Loucy (cell line): ENCODE measurements at regions not wholly inside any gene's neighbourhood (a gene's known extent, or its start where the extent isn't known, plus 50 kb on each side); places are given as distances from the start of the nearest gene placed in this dataset.
"Not testable (repeated sequence)": the region's sequence is repeated elsewhere in the genome, so short reads cannot be mapped to it uniquely, and the experiment has no call there.

Experiments
- H2AFZ ChIP-seq: fragments of 200-600 bp; sonication (generic); 2 replicates; pipeline ENCODE4 v1.6.0; 2016; ENCODE audit warnings: antibody characterized with exemption, mild to moderate bottlenecking, low read length, moderate library complexity
- H3F3A ChIP-seq: fragments of 200-600 bp; 2 replicates; pipeline ENCODE4 v1.6.0; 2016; ENCODE audit warnings: antibody characterized with exemption, low read depth, mild to moderate bottlenecking
- H3K27me3 ChIP-seq: fragments of 200-600 bp; sonication (generic); 2 replicates; pipeline ENCODE4 v1.6.1; 2014; ENCODE audit warnings: low read length, mild to moderate bottlenecking; ENCODE audit not compliant: insufficient read depth, poor library complexity, severe bottlenecking
- H3K36me3 ChIP-seq: fragments of 200-600 bp; sonication (generic); 2 replicates; pipeline ENCODE4 v1.6.1; 2016; ENCODE audit warnings: low read length; ENCODE audit not compliant: insufficient read depth
- H3K4me1 ChIP-seq: fragments of 200-600 bp; sonication (generic); 2 replicates; pipeline ENCODE4 v1.5.1; 2014; ENCODE audit warnings: low read length, mild to moderate bottlenecking; ENCODE audit not compliant: insufficient read depth, poor library complexity, severe bottlenecking
- H3K4me2 ChIP-seq: fragments of 200-600 bp; sonication (generic); 2 replicates; pipeline ENCODE4 v1.6.0; 2014; ENCODE audit warnings: antibody characterized with exemption, low read length, low read depth, mild to moderate bottlenecking; ENCODE audit not compliant: poor library complexity, severe bottlenecking
- H3K4me3 ChIP-seq: fragments of 200-600 bp; sonication (generic); 2 replicates; pipeline ENCODE4 v1.5.1; 2014; ENCODE audit warnings: low read length, mild to moderate bottlenecking, mixed read lengths; ENCODE audit not compliant: poor library complexity, severe bottlenecking
- H3K79me2 ChIP-seq: fragments of 200-600 bp; sonication (generic); 2 replicates; pipeline ENCODE4 v1.6.1; 2014; ENCODE audit warnings: low read length; ENCODE audit not compliant: insufficient read depth
- H3K9ac ChIP-seq: fragments of 200-600 bp; sonication (generic); 2 replicates; pipeline ENCODE4 v1.6.0; 2014; ENCODE audit warnings: mild to moderate bottlenecking, low read depth, low read length, moderate library complexity; ENCODE audit not compliant: poor library complexity, severe bottlenecking
- H3K9me2 ChIP-seq: fragments of 200-600 bp; sonication (generic); replicated peaks from 2 replicates; pipeline ENCODE4 v1.6.1; 2016; ENCODE audit warnings: low read depth, low read length, mixed read lengths
- H3K9me3 ChIP-seq: fragments of 200-600 bp; sonication (generic); 2 replicates; pipeline ENCODE4 v1.6.1; 2014; ENCODE audit warnings: mild to moderate bottlenecking, antibody characterized with exemption, low read length, low read depth; ENCODE audit not compliant: insufficient read depth
- H4K20me1 ChIP-seq: fragments of 200-600 bp; sonication (generic); 2 replicates; pipeline ENCODE4 v1.6.0; 2014; ENCODE audit warnings: antibody characterized with exemption, low read length, mild to moderate bottlenecking; ENCODE audit not compliant: insufficient read depth, poor library complexity, severe bottlenecking
- CTCF ChIP-seq: fragments of 200-600 bp; sonication (generic); conservative IDR thresholded peaks from 2 replicates; pipeline ENCODE4 v1.5.1; 2014; ENCODE audit warnings: mild to moderate bottlenecking, antibody characterized with exemption, low read length
- EZH2phosphoT487 ChIP-seq: fragments of 200-600 bp; IDR thresholded peaks from 2 replicates; pipeline ENCODE4 v1.6.1; 2018; ENCODE audit warnings: antibody characterized with exemption, mild to moderate bottlenecking, moderate library complexity, borderline replicate concordance

DNA sequence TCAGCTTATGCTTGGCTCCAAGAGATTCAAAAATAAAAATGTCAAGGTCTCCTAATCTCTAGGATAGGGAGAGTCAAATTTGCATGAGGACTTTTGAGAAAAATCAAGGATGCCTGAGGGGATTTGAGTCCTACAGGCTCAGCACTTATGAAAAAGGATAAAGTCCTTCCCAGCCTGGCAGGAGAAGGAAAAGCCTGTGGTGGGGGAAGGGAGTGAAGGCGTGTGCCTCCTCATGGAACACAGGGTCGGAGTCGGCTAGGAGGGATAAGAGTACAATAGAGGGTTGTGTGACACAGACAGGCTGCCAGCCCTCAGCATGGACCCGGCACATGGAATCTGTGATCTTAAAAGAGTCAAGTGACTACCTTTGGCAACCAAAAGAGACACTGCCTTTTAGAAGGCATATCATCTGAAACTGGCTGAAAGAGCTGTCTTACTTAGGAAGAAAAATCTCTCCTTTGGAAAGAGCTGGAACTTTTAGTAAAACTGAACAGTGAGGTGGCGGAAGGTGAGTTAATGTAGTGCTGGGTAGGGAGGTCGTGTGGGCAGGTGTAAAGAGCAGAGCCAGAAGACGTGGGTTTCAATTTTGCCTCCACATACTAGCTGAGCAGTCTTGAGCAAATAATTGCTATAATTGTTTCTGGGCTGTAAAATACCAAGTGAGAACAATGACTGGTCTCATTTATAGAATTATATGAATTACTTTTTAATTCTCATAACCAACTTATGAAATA is 58.8 kb upstream of the RDX start:
- Histone ChIP-seq H3K9ac (no peak overlapping the region), H3F3A (no peaks in the 10 kb centered on the region), H2AFZ (no peak overlapping the region), H4K20me1 (no peaks in the 10 kb centered on the region), H3K79me2 (no peaks in the 10 kb centered on the region), H3K4me2 (no peak overlapping the region), H3K27me3 (no peaks in the 10 kb centered on the region), H3K36me3 (no peaks in the 10 kb centered on the region), H3K4me3 (no peak overlapping the region), H3K9me2 (no peaks in the 10 kb centered on the region), H3K9me3 (no peaks in the 10 kb centered on the region), H3K4me1 (no peaks in the 10 kb centered on the region)
- TF ChIP-seq EZH2phosphoT487: no peak
- TF ChIP-seq CTCF: no peak

GRCh38 chr11:110356762-110357671 is 60.6 kb upstream of the RDX start:
- Histone ChIP-seq H3K9me2 (no peaks in the 10 kb centered on the region), H3K79me2 (no peaks in the 10 kb centered on the region), H2AFZ (no peak overlapping the region), H4K20me1 (no peaks in the 10 kb centered on the region), H3K4me2 (no peak overlapping the region), H3K4me1 (no peaks in the 10 kb centered on the region), H3K36me3 (no peaks in the 10 kb centered on the region), H3K27me3 (no peaks in the 10 kb centered on the region), H3K9me3 (no peaks in the 10 kb centered on the region), H3F3A (no peaks in the 10 kb centered on the region), H3K9ac (no peak overlapping the region), H3K4me3 (no peak overlapping the region)
- TF ChIP-seq CTCF (no peak), EZH2phosphoT487 (no peak)

DNA sequence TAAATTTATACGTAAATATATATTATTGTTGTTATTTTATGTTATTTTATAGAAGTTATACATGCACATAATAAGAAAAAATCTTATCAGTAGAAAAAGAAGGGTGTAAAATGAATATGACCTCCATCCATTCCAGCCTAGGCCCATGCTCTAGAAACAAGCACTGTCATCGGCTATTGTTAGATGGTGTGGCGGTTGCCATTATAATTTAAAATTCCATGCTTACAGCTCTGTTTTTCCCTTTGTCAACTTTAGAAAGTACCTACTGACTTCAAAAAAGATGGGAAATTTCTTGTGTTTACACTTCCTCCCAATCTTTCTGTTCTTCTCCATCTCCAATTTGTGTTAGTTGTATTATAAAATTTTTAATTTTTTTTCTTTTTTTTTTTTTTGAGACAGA is 61.9 kb upstream of the RDX start:
- H3K36me3 ChIP-seq: no peaks in the 10 kb centered on the region
- no peaks in the 10 kb centered on the region for H3K4me1 ChIP-seq
- no peak overlapping the region for H3K4me3 ChIP-seq
- no peaks in the 10 kb centered on the region for H4K20me1 ChIP-seq
- no peaks in the 10 kb centered on the region for H3F3A ChIP-seq
- H3K79me2 ChIP-seq: no peaks in the 10 kb centered on the region
- H3K9me2 ChIP-seq: no peaks in the 10 kb centered on the region
- no peaks in the 10 kb centered on the region for H3K27me3 ChIP-seq
- H2AFZ ChIP-seq: no peak overlapping the region
- no peaks in the 10 kb centered on the region for H3K9me3 ChIP-seq
- no peak overlapping the region for H3K4me2 ChIP-seq
- H3K9ac ChIP-seq: no peak overlapping the region
- TF ChIP-seq EZH2phosphoT487: no peak

DNA sequence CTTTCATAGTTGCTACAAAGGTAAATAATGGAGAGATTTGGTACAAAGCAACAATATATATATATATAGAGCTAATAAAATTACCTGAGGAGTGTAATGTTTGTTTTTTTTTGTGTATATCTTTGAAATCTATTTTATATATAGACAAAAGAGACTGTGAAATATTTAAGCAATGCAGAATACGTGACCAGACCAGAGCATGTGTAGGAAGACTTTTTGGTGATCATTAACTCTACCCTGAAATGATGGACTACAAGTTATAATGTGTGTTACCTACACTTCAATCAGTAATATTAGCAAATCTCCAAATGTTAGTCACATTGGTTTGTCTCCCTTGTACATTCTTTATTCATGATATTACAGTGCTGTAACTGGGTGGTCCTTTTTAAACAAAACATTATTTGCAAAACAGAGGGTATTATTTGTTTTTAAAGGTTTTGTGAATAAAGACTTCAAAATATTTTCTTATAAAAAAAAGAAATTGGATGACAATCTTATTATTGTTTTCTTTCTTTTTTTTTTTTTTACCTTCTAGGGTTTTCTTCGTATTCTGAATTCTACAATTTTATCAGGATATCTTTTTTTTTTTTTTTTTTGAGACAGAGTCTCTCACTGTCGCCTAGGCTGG is 64.5 kb upstream of the RDX start:
- H3K79me2 ChIP-seq, H3F3A ChIP-seq, H3K4me2 ChIP-seq, H3K9me2 ChIP-seq, H2AFZ ChIP-seq, H3K9me3 ChIP-seq, H3K27me3 ChIP-seq, H3K4me3 ChIP-seq, H4K20me1 ChIP-seq, H3K36me3 ChIP-seq, H3K9ac ChIP-seq, H3K4me1 ChIP-seq: not testable (repeated sequence)
